ENCODE measurements at regions not wholly inside any gene's neighbourhood (a gene's known extent, or its start where the extent isn't known, plus 50 kb on each side); places are given as distances from the start of the nearest gene placed in this dataset.

- H3K27ac Mint-ChIP-seq = no peak overlapping the region
These were observed 1635.8 kb downstream of the PCDH9 start for GRCh38 chr13:65594298-65594781.

GRCh38 chr13:65593298-65593874, 1636.8 kb downstream of the PCDH9 start:
- no peaks in the 10 kb centered on the region for H3K27me3 ChIP-seq (ENCODE audit: control insufficient read depth in 1 of 2, insufficient read depth in 2 of 2, low read length in 2 of 2)
- no peaks in the 10 kb centered on the region for H3K9me3 ChIP-seq (ENCODE audit: control insufficient read depth in 1 of 2, insufficient read depth in 1 of 2, low read length in 2 of 2)
- ATAC-seq (ENCODE audit: poor library complexity) (no peak), DNase-seq (no peak)
- H3K27ac ChIP-seq (ENCODE audit: low read depth in 1 of 2, low read length in 2 of 2) = no peak overlapping the region
- POLR2A ChIA-PET = no interaction called here
- Mint-ChIP-seq H3K4me1 (ENCODE audit: low read depth) (no peaks in the 10 kb centered on the region), H3K27ac (no peak overlapping the region), H3K27me3 (no peaks in the 10 kb centered on the region), H3K9me3 (peaks cover 10% of the 10 kb centered on the region), H3K36me3 (ENCODE audit: low read depth) (no peaks in the 10 kb centered on the region), H3K4me3 (no peak overlapping the region)
- TF ChIP-seq, protein P1, sequence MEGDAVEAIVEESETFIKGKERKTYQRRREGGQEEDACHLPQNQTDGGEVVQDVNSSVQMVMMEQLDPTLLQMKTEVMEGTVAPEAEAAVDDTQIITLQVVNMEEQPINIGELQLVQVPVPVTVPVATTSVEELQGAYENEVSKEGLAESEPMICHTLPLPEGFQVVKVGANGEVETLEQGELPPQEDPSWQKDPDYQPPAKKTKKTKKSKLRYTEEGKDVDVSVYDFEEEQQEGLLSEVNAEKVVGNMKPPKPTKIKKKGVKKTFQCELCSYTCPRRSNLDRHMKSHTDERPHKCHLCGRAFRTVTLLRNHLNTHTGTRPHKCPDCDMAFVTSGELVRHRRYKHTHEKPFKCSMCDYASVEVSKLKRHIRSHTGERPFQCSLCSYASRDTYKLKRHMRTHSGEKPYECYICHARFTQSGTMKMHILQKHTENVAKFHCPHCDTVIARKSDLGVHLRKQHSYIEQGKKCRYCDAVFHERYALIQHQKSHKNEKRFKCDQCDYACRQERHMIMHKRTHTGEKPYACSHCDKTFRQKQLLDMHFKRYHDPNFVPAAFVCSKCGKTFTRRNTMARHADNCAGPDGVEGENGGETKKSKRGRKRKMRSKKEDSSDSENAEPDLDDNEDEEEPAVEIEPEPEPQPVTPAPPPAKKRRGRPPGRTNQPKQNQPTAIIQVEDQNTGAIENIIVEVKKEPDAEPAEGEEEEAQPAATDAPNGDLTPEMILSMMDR (IDR thresholded peaks at IDR 0.05) = no peak
- CTCF ChIA-PET = no interaction called here
- H3K36me3 ChIP-seq (ENCODE audit: insufficient read depth, low read length) = no peaks in the 10 kb centered on the region
- H3K4me3 ChIP-seq (ENCODE audit: low read length) = no peak overlapping the region
- intact Hi-C loops (cut with DNase I, micrococcal nuclease) = no loop called here
- no peaks in the 10 kb centered on the region for H3K4me1 ChIP-seq (ENCODE audit: insufficient read depth, low read length)

More at GRCh38 chr13:65594298-65594781, 1635.8 kb downstream of the PCDH9 start:
- ATAC-seq (ENCODE audit: poor library complexity) = no peak
- Histone ChIP-seq H3K4me1 (ENCODE audit: insufficient read depth, low read length) (no peaks in the 10 kb centered on the region), H3K27me3 (ENCODE audit: control insufficient read depth in 1 of 2, insufficient read depth in 2 of 2, low read length in 2 of 2) (no peaks in the 10 kb centered on the region), H3K36me3 (ENCODE audit: insufficient read depth, low read length) (no peaks in the 10 kb centered on the region), H3K4me3 (ENCODE audit: low read length) (no peak overlapping the region), H3K9me3 (ENCODE audit: control insufficient read depth in 1 of 2, insufficient read depth in 1 of 2, low read length in 2 of 2) (no peaks in the 10 kb centered on the region), H3K27ac (ENCODE audit: low read depth in 1 of 2, low read length in 2 of 2) (no peak overlapping the region)
- Mint-ChIP-seq H3K4me3 (no peak overlapping the region), H3K9me3 (peaks cover 11% of the 10 kb centered on the region), H3K36me3 (ENCODE audit: low read depth) (no peaks in the 10 kb centered on the region), H3K4me1 (ENCODE audit: low read depth) (no peaks in the 10 kb centered on the region), H3K27me3 (no peaks in the 10 kb centered on the region)
- no peak for DNase-seq
- intact Hi-C loops (cut with DNase I, micrococcal nuclease) = no loop called here
- ChIA-PET POLR2A (no interaction called here), CTCF (no interaction called here)
- TF ChIP-seq, protein P1 (IDR thresholded peaks at IDR 0.05) = no peak

DNA sequence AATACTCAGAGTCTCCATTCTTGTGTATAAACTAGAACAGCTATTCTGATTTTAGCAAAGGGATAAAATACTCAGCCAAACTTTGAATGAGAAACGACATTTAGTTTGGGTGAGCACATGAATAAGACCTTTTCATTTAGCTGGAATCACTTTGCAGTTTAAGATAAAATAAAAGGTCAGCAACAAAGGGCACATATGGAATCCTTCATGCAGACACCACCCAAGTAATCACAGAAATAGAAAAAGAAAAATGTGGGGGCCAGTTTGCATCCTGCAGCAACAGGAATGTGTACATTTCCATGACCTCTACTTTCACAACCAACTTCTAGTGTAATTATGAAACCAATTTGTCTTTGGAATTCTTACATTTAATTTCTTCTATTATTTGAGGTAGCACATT, 1637.4 kb downstream of the PCDH9 start:
- no peaks in the 10 kb centered on the region for H3K9me3 ChIP-seq (ENCODE audit: control insufficient read depth in 1 of 2, insufficient read depth in 1 of 2, low read length in 2 of 2)
- no peak overlapping the region for H3K4me3 ChIP-seq (ENCODE audit: low read length)
- ChIA-PET POLR2A (no interaction called here), CTCF (no interaction called here)
- Mint-ChIP-seq H3K4me1 (ENCODE audit: low read depth) (no peaks in the 10 kb centered on the region), H3K27me3 (no peaks in the 10 kb centered on the region), H3K27ac (no peak overlapping the region), H3K4me3 (no peak overlapping the region), H3K36me3 (ENCODE audit: low read depth) (no peaks in the 10 kb centered on the region), H3K9me3 (peaks cover 15% of the 10 kb centered on the region)
- H3K27ac ChIP-seq (ENCODE audit: low read depth in 1 of 2, low read length in 2 of 2) = no peak overlapping the region
- no peaks in the 10 kb centered on the region for H3K36me3 ChIP-seq (ENCODE audit: insufficient read depth, low read length)
- TF ChIP-seq, protein P1 (IDR thresholded peaks at IDR 0.05) = no peak
- no peak for ATAC-seq (ENCODE audit: poor library complexity)
- no peaks in the 10 kb centered on the region for H3K27me3 ChIP-seq (ENCODE audit: control insufficient read depth in 1 of 2, insufficient read depth in 2 of 2, low read length in 2 of 2)
- H3K4me1 ChIP-seq (ENCODE audit: insufficient read depth, low read length) = no peaks in the 10 kb centered on the region
- intact Hi-C loops (cut with DNase I, micrococcal nuclease) = no loop called here
- no peak for DNase-seq
